Skeletal muscle cell (primary cell): ENCODE measurements at regions not wholly inside any gene's neighbourhood (a gene's known extent, or its start where the extent isn't known, plus 50 kb on each side); places are given as distances from the start of the nearest gene placed in this dataset.
A peak's percentile ranks its signal among the peaks of the same experiment; 100 is the strongest.

Experiments used
- DNase-seq: peaks from one replicate; pipeline ENCODE4 v3.0.0-alpha.2; 2010; ENCODE audit warnings: low read depth
- H3K4me3 ChIP-seq: 2 replicates; pipeline ENCODE4 v1.5.1; 2011; ENCODE audit warnings: low read depth, mild to moderate bottlenecking, control low read depth, low read length, moderate library complexity

DNA sequence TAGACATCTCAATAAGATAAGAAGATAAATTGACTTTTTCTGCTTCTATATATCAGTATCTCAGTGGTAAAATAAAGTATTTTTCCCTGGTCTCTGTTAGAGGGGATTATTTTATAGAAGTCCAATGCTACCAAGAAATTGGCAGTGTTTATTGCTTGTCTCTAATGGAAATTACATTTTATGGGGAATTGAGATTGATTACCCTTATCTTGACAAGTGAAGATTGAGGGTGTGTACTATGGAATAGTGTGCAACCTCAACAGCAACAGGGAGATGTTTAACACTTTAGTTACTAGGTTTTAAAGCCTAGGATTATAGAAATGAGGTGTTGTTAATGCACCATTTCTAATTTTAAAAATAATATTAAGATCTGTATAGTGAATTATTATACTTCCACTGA is 154.8 kb upstream of the ROBO1 start:
- no peak overlapping the region for H3K4me3 ChIP-seq
- no peak for DNase-seq

DNA sequence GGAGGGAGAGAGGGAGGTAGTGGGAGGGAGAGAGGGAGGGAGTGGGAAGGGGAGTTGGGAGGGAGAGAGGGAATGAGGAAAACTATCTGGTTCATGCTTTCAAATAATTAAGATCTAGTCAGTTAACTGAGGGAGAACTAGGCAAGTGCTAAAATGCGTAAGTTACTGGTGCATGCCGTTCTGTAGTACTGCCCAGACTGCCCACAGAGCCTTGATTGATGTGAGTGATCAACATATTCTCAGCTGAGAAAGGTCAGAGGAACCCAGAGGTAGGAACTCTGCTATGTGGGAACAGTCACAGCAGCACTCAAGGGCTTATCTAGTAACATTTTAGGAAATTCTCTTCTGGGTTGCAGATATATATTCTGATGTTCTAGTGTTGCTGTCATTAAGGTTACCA is 149.8 kb upstream of the ROBO1 start:
- H3K4me3 ChIP-seq = no peak overlapping the region
- no peak for DNase-seq

- no peak for DNase-seq
- H3K4me3 ChIP-seq = no peak overlapping the region
Measured at GRCh38 chr3:79910337-79910736, 142.5 kb upstream of the ROBO1 start.

GRCh38 chr3:79906106-79906505 is 138.3 kb upstream of the ROBO1 start:
- no peak overlapping the region for H3K4me3 ChIP-seq
- DNase-seq = no peak

DNA sequence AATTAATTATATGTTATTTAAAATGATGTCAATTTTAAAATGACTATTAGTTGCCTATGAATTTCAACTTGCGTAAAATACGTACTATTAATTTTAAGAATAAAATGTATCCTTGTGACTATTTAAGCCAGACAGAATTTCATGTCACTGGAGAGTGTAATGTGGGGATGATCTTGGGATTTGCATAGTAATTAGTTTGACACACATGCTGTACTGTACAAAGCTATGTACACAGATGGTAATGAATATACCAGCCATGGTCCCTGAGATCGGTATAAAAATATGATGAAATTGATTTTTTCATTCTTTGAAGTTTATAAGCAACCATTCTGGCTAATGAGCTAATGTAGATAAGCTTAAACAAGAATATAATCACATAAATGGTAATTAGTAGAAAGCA is 134.4 kb upstream of the ROBO1 start:
- H3K4me3 ChIP-seq = no peak overlapping the region
- no peak for DNase-seq

DNA sequence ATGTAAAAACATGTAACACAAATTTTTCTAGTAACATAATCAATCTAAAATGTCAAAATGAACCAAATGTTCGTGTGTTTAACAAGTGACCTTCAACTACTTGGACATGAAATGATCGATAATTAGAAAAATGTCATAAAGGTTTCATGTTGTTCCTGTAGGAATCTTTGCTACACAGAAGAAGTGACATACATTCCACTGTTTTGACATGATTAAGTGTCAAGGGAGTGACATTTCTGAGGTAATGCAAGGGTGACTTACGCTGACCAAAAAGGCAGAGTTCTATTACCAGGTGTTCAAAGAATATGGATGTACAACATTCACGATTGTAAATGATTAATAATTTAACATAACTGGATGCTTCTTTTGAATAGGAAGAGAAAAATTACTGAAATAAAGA is 131.1 kb upstream of the ROBO1 start:
- no peak for DNase-seq
- no peak overlapping the region for H3K4me3 ChIP-seq

DNA sequence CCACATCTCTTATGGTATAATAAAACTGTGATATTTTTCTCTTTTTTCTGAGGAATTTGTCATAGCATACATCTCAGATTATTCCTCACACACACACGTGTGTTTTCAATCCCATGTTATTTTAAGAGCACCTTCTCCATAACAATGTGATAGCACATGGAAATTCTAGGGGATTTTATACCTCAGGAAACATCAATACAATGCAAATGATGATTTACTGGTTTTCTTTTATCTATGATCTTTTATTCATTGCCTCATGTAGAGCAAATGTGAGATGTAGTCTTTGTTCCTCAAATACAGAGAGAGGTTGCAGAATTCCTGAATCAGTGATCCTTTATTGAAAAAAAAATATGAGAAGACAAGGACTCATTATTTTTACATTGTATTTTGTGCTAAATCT is 128.3 kb upstream of the ROBO1 start:
- H3K4me3 ChIP-seq = no peak overlapping the region
- DNase-seq = no peak

DNA sequence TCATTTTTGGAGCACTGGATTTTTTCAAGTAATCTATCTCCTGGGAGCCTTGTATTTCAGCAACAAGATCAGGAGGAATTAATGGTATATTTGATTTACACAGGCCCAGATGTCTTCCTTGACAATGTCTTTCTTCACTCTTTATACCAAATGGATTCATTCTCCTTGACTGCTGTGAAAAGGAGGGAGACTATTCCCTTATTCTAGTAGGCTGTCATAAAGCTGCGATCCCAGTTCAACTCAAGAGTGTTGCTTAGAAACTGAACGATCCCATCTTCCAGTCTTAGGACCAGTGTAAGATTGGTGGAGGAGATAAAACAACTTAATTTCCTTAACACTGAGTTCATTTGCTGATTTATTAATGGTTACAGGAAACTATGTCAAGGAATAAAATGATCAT is 119.4 kb upstream of the ROBO1 start:
- H3K4me3 ChIP-seq = no peak overlapping the region
- no peak for DNase-seq

GRCh38 chr3:79886204-79886603 is 118.4 kb upstream of the ROBO1 start:
- no peak for DNase-seq

DNA sequence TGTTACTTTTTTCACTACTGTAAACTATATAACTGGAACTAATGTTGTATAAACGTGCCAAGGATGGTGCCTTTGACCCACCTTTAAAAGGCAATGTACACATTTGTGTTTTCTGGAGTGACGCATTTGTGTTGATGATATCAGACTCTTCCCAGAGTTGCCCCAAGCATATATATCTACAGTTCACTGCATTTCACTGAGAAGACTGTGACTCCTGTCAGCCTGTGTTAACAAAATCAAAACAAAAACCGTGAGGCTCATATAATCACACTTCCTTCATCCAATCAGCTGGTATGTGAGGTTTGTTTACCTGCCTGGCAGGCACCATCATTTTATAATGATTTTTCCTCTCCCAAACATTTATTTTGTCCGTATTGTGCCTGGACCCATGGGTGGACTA is 117.6 kb upstream of the ROBO1 start:
- no peak for DNase-seq
- H3K4me3 ChIP-seq = no peak overlapping the region

More at GRCh38 chr3:79886204-79886603, 118.4 kb upstream of the ROBO1 start:
- H3K4me3 ChIP-seq = no peak overlapping the region

DNA sequence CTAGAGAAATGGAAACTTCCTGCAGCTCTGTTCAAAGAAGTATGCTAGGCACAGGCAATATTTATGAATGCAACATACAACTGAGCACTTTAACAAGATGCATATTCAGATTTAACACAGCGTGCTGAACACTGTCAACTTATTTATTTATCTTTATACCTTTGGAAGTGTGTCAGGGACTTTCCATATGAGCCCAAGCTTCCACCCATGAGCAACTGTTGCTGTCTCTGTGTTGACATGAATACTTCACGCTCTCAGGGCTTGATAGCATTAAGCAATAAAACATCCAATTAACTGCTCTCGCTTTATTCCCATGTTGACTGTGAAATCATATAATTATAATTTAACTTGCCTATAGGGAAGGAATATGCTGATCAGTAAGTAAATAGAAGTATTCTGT is 116.6 kb upstream of the ROBO1 start:
- DNase-seq = no peak
- no peak overlapping the region for H3K4me3 ChIP-seq

DNA sequence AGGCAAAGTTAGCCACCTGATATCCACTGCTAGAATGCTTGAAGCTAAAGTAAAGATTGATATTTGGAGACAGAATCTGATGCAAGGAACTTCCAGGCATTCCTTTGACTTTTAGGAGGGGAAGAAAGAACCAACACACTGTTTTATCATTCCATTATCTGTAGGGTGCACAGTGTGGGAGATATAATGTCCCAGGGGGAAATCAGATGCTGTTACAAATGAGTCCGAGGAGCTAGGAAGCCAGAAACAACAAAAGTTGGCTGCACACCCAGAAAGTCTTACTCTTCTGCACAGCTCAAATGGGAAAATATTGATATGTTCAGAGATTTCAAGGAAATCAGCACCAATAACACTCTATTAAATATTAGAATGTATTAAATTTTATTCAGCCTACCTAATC is 113.6 kb upstream of the ROBO1 start:
- H3K4me3 ChIP-seq = no peak overlapping the region
- no peak for DNase-seq

DNA sequence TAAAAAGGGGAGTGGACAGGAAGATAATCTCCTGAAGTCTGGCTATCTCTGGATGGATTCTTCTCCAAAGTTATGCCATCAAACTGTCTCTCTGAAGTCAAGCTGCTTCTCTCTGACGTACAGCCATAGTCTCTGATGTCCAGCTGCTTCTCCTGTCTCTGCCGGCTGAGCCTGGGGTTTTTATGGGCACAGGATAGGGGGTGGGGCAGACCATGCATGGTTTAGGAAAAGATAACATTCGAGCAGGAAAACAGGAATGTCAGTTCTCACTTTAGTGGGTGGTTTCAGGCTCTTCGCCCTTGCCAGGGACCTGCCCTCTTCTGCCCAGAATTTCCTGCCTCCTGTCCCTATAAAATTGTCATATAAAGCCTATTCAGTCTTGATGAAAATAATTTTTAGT is 110.9 kb upstream of the ROBO1 start:
- DNase-seq = no peak
- H3K4me3 ChIP-seq = no peak overlapping the region

DNA sequence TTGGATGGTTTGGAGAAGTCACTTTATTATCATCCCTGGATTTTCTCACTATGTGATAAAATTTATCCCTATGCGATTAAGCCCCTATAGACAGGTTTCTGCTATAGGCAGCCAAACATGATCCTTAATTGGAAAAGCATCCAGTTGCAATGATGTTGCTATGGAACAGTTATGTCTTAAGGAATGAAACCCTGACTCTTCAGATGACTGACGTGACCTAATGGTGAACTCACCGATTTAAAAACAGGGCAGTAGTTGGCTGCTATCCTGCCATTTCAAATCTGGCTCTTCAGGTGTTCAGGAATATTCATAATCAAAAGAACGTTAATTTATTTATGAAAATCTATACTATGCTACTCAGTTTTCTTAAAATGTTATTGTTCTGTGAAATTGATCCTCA is 106.8 kb upstream of the ROBO1 start:
- no peak for DNase-seq
- H3K4me3 ChIP-seq = no peak overlapping the region

DNA sequence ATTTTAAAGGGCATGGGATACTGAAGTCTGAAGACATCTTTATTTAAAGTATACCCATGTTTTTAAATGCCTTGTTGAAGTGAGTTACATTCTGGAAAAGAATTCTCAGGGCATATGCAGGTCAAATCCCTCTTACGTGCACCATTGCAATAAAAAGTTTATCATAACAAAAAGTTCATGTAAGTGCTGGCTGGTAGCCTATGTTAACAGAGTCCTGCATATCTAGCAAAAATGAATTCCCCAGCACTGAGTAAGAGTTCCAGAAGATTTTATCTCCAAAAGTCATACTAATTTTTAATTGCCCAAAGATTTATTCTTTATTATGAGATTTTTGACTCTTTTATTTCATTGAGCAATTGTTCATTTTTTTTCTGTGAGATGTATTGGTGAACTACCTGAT is 104.7 kb upstream of the ROBO1 start:
- peak; percentile 55 for DNase-seq
- no peak overlapping the region for H3K4me3 ChIP-seq

DNA sequence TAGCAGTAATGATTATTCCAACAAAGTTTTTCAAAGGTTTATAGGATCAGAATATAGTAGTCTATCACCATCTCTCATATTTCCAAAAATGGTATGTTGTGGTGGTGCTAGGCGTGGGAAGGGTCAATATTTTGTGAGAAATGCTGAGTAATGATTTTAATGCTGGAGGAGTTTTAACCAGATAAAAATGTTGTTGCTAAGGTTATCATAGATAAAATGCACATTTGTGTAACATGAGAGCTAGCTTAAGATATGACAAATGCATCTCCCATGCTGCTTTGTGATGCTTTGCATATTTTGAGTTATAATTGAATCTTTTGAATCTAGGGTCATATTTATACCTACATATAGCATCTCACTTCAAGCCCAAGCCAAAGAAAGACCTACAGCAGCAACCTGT is 103.9 kb upstream of the ROBO1 start:
- peak; percentile 4 for DNase-seq
- H3K4me3 ChIP-seq = no peak overlapping the region

- H3K4me3 ChIP-seq = no peak overlapping the region
- DNase-seq = no peak
Measured at GRCh38 chr3:79870313-79870620, 102.5 kb upstream of the ROBO1 start.

DNA sequence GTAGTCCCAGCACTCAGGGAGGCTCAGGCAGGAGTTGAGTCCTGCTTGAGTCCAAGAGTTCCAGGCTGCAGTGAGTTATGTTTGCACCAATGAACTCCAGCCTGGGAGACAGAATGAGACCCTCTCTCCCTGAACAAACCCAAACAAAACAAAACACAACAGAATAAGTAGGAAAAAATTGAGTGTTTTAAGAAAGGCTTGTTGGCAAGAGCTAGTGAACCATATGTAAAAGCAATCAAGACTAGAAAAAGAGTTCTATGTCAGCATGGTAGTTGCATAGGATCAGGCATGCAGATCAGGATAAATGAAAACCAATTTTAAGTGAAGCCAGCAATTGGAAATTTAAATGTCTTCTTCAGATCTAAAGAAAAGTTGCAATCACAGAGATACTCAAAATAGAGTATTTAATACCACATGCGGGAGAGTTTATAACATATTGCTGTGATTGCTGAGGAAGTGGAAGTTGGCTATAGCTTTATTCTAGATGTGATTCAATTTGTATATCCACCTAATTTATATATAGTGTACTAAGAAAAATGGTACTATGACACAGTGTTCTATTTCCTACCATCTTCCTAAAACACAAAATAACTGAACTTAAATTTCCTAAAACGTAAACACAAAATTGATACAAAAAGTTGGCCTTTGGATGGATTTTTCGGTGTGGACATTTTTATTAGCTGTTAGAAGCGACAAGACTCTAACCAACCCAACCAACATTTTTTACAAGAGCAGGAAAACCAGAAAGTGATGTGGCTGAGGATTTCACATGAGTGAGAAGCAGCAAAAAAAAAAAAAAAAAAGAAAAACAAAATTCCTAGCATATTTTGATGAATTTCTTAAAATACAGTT is 101.9 kb upstream of the ROBO1 start:
- DNase-seq = no peak
- no peak overlapping the region for H3K4me3 ChIP-seq

- no peak for DNase-seq
- H3K4me3 ChIP-seq = no peak overlapping the region
Measured at GRCh38 chr3:79866162-79866561, 98.4 kb upstream of the ROBO1 start.

DNA sequence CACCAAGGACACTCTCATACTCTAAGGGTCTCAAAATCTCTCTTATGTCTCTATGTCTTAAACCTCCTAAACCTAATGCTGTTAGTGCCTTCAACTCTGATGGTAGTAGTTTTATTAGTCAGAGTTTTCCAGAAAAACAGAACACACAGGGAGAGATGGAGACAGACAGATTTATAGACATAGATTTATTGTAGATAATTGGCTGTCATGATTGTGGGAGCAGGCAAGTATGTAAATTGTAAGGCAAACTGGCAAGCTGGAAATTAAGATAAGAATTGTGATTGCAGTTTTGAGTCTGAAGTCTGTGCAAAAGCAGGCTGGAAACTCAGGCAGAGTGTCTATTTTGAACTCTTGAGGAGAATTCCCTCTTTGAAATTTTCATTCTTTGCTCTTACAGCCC is 96.3 kb upstream of the ROBO1 start:
- H3K4me3 ChIP-seq = no peak overlapping the region
- DNase-seq = no peak

GRCh38 chr3:79848876-79849275 is 81.1 kb upstream of the ROBO1 start:
- DNase-seq = no peak
- H3K4me3 ChIP-seq = no peak overlapping the region

DNA sequence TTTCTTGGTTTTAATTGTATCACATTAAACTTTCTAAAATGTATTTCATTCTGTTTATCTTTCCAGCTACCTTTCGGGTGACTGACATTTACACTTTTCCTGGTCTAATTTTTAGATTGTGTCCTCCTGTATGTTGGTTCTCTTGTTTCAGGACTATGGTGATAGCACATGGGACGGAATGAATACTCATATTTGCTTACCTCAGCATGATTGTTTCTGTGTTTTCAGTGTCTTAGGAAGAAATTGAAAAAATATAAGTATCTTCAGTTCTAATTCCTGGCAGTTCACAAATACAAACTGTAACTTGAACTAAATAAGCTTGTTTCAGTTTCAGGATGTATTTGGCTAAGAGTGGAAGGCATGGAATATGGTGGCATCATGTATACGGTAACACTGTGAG is 80.1 kb upstream of the ROBO1 start:
- no peak overlapping the region for H3K4me3 ChIP-seq
- DNase-seq = no peak
